ENCODE measurements at regions not wholly inside any gene's neighbourhood (a gene's known extent, or its start where the extent isn't known, plus 50 kb on each side); places are given as distances from the start of the nearest gene placed in this dataset.

GRCh38 chr1:5552787-5553484, 439.3 kb downstream of the NPHP4 start:
- no peaks in the 10 kb centered on the region for H3K4me1 ChIP-seq (ENCODE audit: control insufficient read depth in 2 of 2, insufficient read depth in 1 of 2, low read depth in 1 of 2, low read length in 2 of 2)
- no peak overlapping the region for H3K4ac ChIP-seq (ENCODE audit: low read length)
- no CpG with 5 or more reads among the region's 3 CpGs for WGBS, 2 donors (ENCODE audit: extremely low coverage in 2 of 2, insufficient read length in 2 of 2, insufficient replicate concordance in 1 of 2)
- no peak overlapping the region for H3K27ac ChIP-seq (replicated peaks; ENCODE audit: low read length)
- peak overlapping the region; percentile 23 for H3K18ac ChIP-seq (ENCODE audit: low read length)
- H3K27me3 ChIP-seq (ENCODE audit: control insufficient read depth in 3 of 3, insufficient read depth in 3 of 3, low read depth in 1 of 3, low read length in 3 of 3), result no peaks in the 10 kb centered on the region
- H3K9ac ChIP-seq (ENCODE audit: low read depth, low read length, poor library complexity), result no peak overlapping the region
- H3K23ac ChIP-seq (ENCODE audit: low read depth, low read length, poor library complexity), result no peak overlapping the region
- H3K9me3 ChIP-seq (replicated peaks in 1 of 2; ENCODE audit: control insufficient read depth in 2 of 2, insufficient read depth in 1 of 2, low read depth in 1 of 2, low read length in 2 of 2), result peaks cover 0 to 2% of the 10 kb centered on the region in 2 donors
- no peak for DNase-seq (ENCODE audit: low spot score)
- H2BK15ac ChIP-seq (ENCODE audit: low read length), result no peak overlapping the region
- no peak overlapping the region for H4K8ac ChIP-seq (ENCODE audit: low read depth, low read length)
- H3K4me2 ChIP-seq (ENCODE audit: insufficient read depth, low read length, poor library complexity, severe bottlenecking), result no peak overlapping the region
- no peak overlapping the region for H2BK120ac ChIP-seq (ENCODE audit: low read depth, low read length)
- H3K14ac ChIP-seq (ENCODE audit: low read length), result no peak overlapping the region
- H3K4me3 ChIP-seq (ENCODE audit: low read length in 2 of 2), result no peak overlapping the region
- no peaks in the 10 kb centered on the region for H3K36me3 ChIP-seq (replicated peaks in 1 of 2; ENCODE audit: control insufficient read depth in 2 of 2, insufficient read depth in 2 of 2, low read length in 2 of 2)
- H3K79me1 ChIP-seq (ENCODE audit: low read depth, low read length), result no peaks in the 10 kb centered on the region
- H2AFZ ChIP-seq (ENCODE audit: low read length), result no peak overlapping the region
- H4K91ac ChIP-seq (ENCODE audit: low read depth, low read length, poor library complexity), result no peak overlapping the region
- no peak overlapping the region for H2AK5ac ChIP-seq (ENCODE audit: low read depth, low read length)
- H2BK5ac ChIP-seq (ENCODE audit: low read length), result no peak overlapping the region
- H2BK12ac ChIP-seq (ENCODE audit: low read length), result no peak overlapping the region

GRCh38 chr1:5551274-5551975, 440.8 kb downstream of the NPHP4 start:
- H2AFZ ChIP-seq (ENCODE audit: low read length), result no peak overlapping the region

GRCh38 chr1:5548266-5548665, 444.0 kb downstream of the NPHP4 start:
- Histone ChIP-seq H3K27me3 (ENCODE audit: control insufficient read depth in 3 of 3, insufficient read depth in 3 of 3, low read depth in 1 of 3, low read length in 3 of 3) (no peaks in the 10 kb centered on the region), H3K9ac (ENCODE audit: low read depth, low read length, poor library complexity) (no peak overlapping the region), H3K79me1 (ENCODE audit: low read depth, low read length) (no peaks in the 10 kb centered on the region), H3K14ac (ENCODE audit: low read length) (no peak overlapping the region), H2AK5ac (ENCODE audit: low read depth, low read length) (no peak overlapping the region), H4K8ac (ENCODE audit: low read depth, low read length) (no peak overlapping the region), H2AFZ (ENCODE audit: low read length) (no peak overlapping the region), H3K4me3 (ENCODE audit: low read length in 2 of 2) (no peak overlapping the region), H2BK12ac (ENCODE audit: low read length) (no peak overlapping the region), H4K91ac (ENCODE audit: low read depth, low read length, poor library complexity) (no peak overlapping the region), H3K4ac (ENCODE audit: low read length) (no peak overlapping the region), H2BK5ac (ENCODE audit: low read length) (no peak overlapping the region), H3K18ac (ENCODE audit: low read length) (no peak overlapping the region), H3K4me1 (ENCODE audit: control insufficient read depth in 2 of 2, insufficient read depth in 1 of 2, low read depth in 1 of 2, low read length in 2 of 2) (no peaks in the 10 kb centered on the region), H3K36me3 (replicated peaks in 1 of 2; ENCODE audit: control insufficient read depth in 2 of 2, insufficient read depth in 2 of 2, low read length in 2 of 2) (no peaks in the 10 kb centered on the region), H2BK15ac (ENCODE audit: low read length) (no peak overlapping the region), H3K4me2 (ENCODE audit: insufficient read depth, low read length, poor library complexity, severe bottlenecking) (no peak overlapping the region), H3K9me3 (replicated peaks in 1 of 2; ENCODE audit: control insufficient read depth in 2 of 2, insufficient read depth in 1 of 2, low read depth in 1 of 2, low read length in 2 of 2) (peaks cover 0 to 2% of the 10 kb centered on the region in 2 donors), H3K23ac (ENCODE audit: low read depth, low read length, poor library complexity) (no peak overlapping the region), H3K27ac (replicated peaks; ENCODE audit: low read length) (no peak overlapping the region), H2BK120ac (ENCODE audit: low read depth, low read length) (no peak overlapping the region)
- no peak for DNase-seq (ENCODE audit: low spot score)

More at GRCh38 chr1:5551274-5551975, 440.8 kb downstream of the NPHP4 start:
- Histone ChIP-seq H3K36me3 (replicated peaks in 1 of 2; ENCODE audit: control insufficient read depth in 2 of 2, insufficient read depth in 2 of 2, low read length in 2 of 2) (no peaks in the 10 kb centered on the region), H2BK12ac (ENCODE audit: low read length) (no peak overlapping the region), H2BK5ac (ENCODE audit: low read length) (no peak overlapping the region), H3K23ac (ENCODE audit: low read depth, low read length, poor library complexity) (no peak overlapping the region), H3K9me3 (replicated peaks in 1 of 2; ENCODE audit: control insufficient read depth in 2 of 2, insufficient read depth in 1 of 2, low read depth in 1 of 2, low read length in 2 of 2) (peaks cover 0 to 2% of the 10 kb centered on the region in 2 donors), H4K91ac (ENCODE audit: low read depth, low read length, poor library complexity) (no peak overlapping the region), H3K9ac (ENCODE audit: low read depth, low read length, poor library complexity) (peak overlapping the region; percentile 33), H2AK5ac (ENCODE audit: low read depth, low read length) (no peak overlapping the region), H3K18ac (ENCODE audit: low read length) (peak overlapping the region; percentile 73), H2BK15ac (ENCODE audit: low read length) (no peak overlapping the region), H3K4me3 (ENCODE audit: low read length in 2 of 2) (no peak overlapping the region), H3K4ac (ENCODE audit: low read length) (no peak overlapping the region), H3K27ac (replicated peaks; ENCODE audit: low read length) (no peak overlapping the region), H3K27me3 (ENCODE audit: control insufficient read depth in 3 of 3, insufficient read depth in 3 of 3, low read depth in 1 of 3, low read length in 3 of 3) (no peaks in the 10 kb centered on the region), H4K8ac (ENCODE audit: low read depth, low read length) (peak overlapping the region; percentile 96), H3K14ac (ENCODE audit: low read length) (no peak overlapping the region), H3K4me1 (ENCODE audit: control insufficient read depth in 2 of 2, insufficient read depth in 1 of 2, low read depth in 1 of 2, low read length in 2 of 2) (no peaks in the 10 kb centered on the region), H3K79me1 (ENCODE audit: low read depth, low read length) (no peaks in the 10 kb centered on the region), H3K4me2 (ENCODE audit: insufficient read depth, low read length, poor library complexity, severe bottlenecking) (no peak overlapping the region), H2BK120ac (ENCODE audit: low read depth, low read length) (no peak overlapping the region)
- WGBS, 2 donors (ENCODE audit: extremely low coverage in 2 of 2, insufficient read length in 2 of 2, insufficient replicate concordance in 1 of 2), result no CpG with 5 or more reads among the region's 8 CpGs
- DNase-seq (ENCODE audit: low spot score), result no peak

GRCh38 chr1:5543235-5543634, 449.0 kb downstream of the NPHP4 start:
- Histone ChIP-seq H3K18ac (ENCODE audit: low read length) (no peak overlapping the region), H3K9me3 (replicated peaks in 1 of 2; ENCODE audit: control insufficient read depth in 2 of 2, insufficient read depth in 1 of 2, low read depth in 1 of 2, low read length in 2 of 2) (no peaks in the 10 kb centered on the region), H3K79me1 (ENCODE audit: low read depth, low read length) (no peaks in the 10 kb centered on the region), H3K9ac (ENCODE audit: low read depth, low read length, poor library complexity) (no peak overlapping the region), H3K4me3 (ENCODE audit: low read length in 2 of 2) (no peak overlapping the region), H3K27ac (replicated peaks; ENCODE audit: low read length) (no peak overlapping the region), H2BK12ac (ENCODE audit: low read length) (no peak overlapping the region), H2AFZ (ENCODE audit: low read length) (no peak overlapping the region), H2BK120ac (ENCODE audit: low read depth, low read length) (no peak overlapping the region), H2BK5ac (ENCODE audit: low read length) (no peak overlapping the region), H2BK15ac (ENCODE audit: low read length) (no peak overlapping the region), H2AK5ac (ENCODE audit: low read depth, low read length) (no peak overlapping the region), H3K23ac (ENCODE audit: low read depth, low read length, poor library complexity) (no peak overlapping the region), H3K4me2 (ENCODE audit: insufficient read depth, low read length, poor library complexity, severe bottlenecking) (no peak overlapping the region), H3K27me3 (ENCODE audit: control insufficient read depth in 3 of 3, insufficient read depth in 3 of 3, low read depth in 1 of 3, low read length in 3 of 3) (no peaks in the 10 kb centered on the region), H4K8ac (ENCODE audit: low read depth, low read length) (no peak overlapping the region), H3K36me3 (replicated peaks in 1 of 2; ENCODE audit: control insufficient read depth in 2 of 2, insufficient read depth in 2 of 2, low read length in 2 of 2) (no peaks in the 10 kb centered on the region), H4K91ac (ENCODE audit: low read depth, low read length, poor library complexity) (no peak overlapping the region), H3K4me1 (ENCODE audit: control insufficient read depth in 2 of 2, insufficient read depth in 1 of 2, low read depth in 1 of 2, low read length in 2 of 2) (no peaks in the 10 kb centered on the region), H3K4ac (ENCODE audit: low read length) (no peak overlapping the region), H3K14ac (ENCODE audit: low read length) (no peak overlapping the region)
- DNase-seq (ENCODE audit: low spot score), result no peak
- no CpG with 5 or more reads among the region's 5 CpGs for whole genome bisulfite sequencing, 2 donors (ENCODE audit: extremely low coverage in 2 of 2, insufficient read length in 2 of 2, insufficient replicate concordance in 1 of 2)
